C4-2B (cell line): ENCODE measurements at regions not wholly inside any gene's neighbourhood (a gene's known extent, or its start where the extent isn't known, plus 50 kb on each side); places are given as distances from the start of the nearest gene placed in this dataset.

ENCODE experiments used
- ZFX ChIP-seq: fragments of 450-650 bp; IDR thresholded peaks from 2 replicates; pipeline ENCODE4 v1.6.1; 2017
- TF ChIP-seq, protein P1 (sequence below): fragments of 450-650 bp; conservative IDR thresholded peaks from 2 replicates; pipeline ENCODE4 v1.5.1; 2017; ENCODE audit warnings: mild to moderate bottlenecking

GRCh38 chr1:192438737-192439136, 121.9 kb downstream of the RGS21 start:
- TF ChIP-seq, protein P1, sequence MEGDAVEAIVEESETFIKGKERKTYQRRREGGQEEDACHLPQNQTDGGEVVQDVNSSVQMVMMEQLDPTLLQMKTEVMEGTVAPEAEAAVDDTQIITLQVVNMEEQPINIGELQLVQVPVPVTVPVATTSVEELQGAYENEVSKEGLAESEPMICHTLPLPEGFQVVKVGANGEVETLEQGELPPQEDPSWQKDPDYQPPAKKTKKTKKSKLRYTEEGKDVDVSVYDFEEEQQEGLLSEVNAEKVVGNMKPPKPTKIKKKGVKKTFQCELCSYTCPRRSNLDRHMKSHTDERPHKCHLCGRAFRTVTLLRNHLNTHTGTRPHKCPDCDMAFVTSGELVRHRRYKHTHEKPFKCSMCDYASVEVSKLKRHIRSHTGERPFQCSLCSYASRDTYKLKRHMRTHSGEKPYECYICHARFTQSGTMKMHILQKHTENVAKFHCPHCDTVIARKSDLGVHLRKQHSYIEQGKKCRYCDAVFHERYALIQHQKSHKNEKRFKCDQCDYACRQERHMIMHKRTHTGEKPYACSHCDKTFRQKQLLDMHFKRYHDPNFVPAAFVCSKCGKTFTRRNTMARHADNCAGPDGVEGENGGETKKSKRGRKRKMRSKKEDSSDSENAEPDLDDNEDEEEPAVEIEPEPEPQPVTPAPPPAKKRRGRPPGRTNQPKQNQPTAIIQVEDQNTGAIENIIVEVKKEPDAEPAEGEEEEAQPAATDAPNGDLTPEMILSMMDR: no peak
- no peak for TF ChIP-seq ZFX
